Keratinocyte (primary cell): ENCODE measurements at regions not wholly inside any gene's neighbourhood (a gene's known extent, or its start where the extent isn't known, plus 50 kb on each side); places are given as distances from the start of the nearest gene placed in this dataset.

Experiments used
- DNase-seq: peaks from one replicate; pipeline ENCODE4 v3.0.0-alpha.2; 2011; ENCODE audit warnings: low read depth, missing footprints, low spot score
- FAIRE-seq: peaks from 2 replicates; lab custom pipeline; 2011; peaks lifted over from hg19 to GRCh38; lab: Jason Lieb, UNC
- H2AFZ ChIP-seq: 2 replicates; pipeline ENCODE4 v1.6.0; 2012; ENCODE audit warnings: low read length, control low read depth, inconsistent platforms; ENCODE audit not compliant: control insufficient read depth
- H3K27ac ChIP-seq: 2 replicates; pipeline ENCODE4 v1.5.1; 2011; ENCODE audit warnings: low read length; ENCODE audit not compliant: control insufficient read depth, insufficient read depth
- H3K27me3 ChIP-seq: 3 replicates; pipeline ENCODE4 v1.6.0; 2011; ENCODE audit warnings: low read length; ENCODE audit not compliant: control insufficient read depth, insufficient read depth; ENCODE audit errors: extremely low read depth
- H3K36me3 ChIP-seq, 2 experiments: 2 replicates in 1 of 2; 3 replicates in 1 of 2; pipeline ENCODE4 v1.5.1; 2011; ENCODE audit warnings: low read length in 2 of 2, mild to moderate bottlenecking in 1 of 2; ENCODE audit not compliant: control insufficient read depth in 2 of 2, insufficient read depth in 2 of 2; ENCODE audit errors: extremely low read depth in 1 of 2
- H3K4me1 ChIP-seq: 3 replicates; pipeline ENCODE4 v1.5.1; 2011; ENCODE audit warnings: low read length; ENCODE audit not compliant: control insufficient read depth, insufficient read depth; ENCODE audit errors: extremely low read depth
- H3K4me2 ChIP-seq: 3 replicates; pipeline ENCODE4 v1.6.0; 2011; ENCODE audit warnings: low read depth, low read length; ENCODE audit not compliant: control insufficient read depth, insufficient read depth; ENCODE audit errors: extremely low read depth
- H3K4me3 ChIP-seq, 3 experiments: fragments of 200-600 bp in 1 of 3; sonication (generic) in 1 of 3; 2 replicates in 2 of 3; 3 replicates in 1 of 3; pipeline ENCODE4 v1.5.1; 2011 to 2016; ENCODE audit warnings: low read length in 3 of 3, mild to moderate bottlenecking in 3 of 3, control low read depth in 2 of 3, inconsistent platforms in 1 of 3, low read depth in 1 of 3, mixed read lengths in 1 of 3, mixed run types in 1 of 3, moderate library complexity in 1 of 3; ENCODE audit not compliant: control insufficient read depth in 2 of 3, insufficient read depth in 2 of 3; ENCODE audit errors: extremely low read depth in 1 of 3
- H3K79me2 ChIP-seq: 2 replicates; pipeline ENCODE4 v1.6.0; 2012; ENCODE audit warnings: low read length; ENCODE audit not compliant: control insufficient read depth, insufficient read depth
- H3K9ac ChIP-seq: 3 replicates; pipeline ENCODE4 v1.6.0; 2011; ENCODE audit warnings: low read length; ENCODE audit not compliant: control insufficient read depth, insufficient read depth; ENCODE audit errors: extremely low read depth
- H3K9me1 ChIP-seq: 3 replicates; pipeline ENCODE4 v1.6.0; 2011; ENCODE audit warnings: low read length; ENCODE audit not compliant: control insufficient read depth, insufficient read depth; ENCODE audit errors: extremely low read depth
- H3K9me3 ChIP-seq: 2 replicates; pipeline ENCODE4 v1.5.1; 2012; ENCODE audit warnings: low read depth, low read length; ENCODE audit not compliant: control insufficient read depth
- H4K20me1 ChIP-seq: 3 replicates; pipeline ENCODE4 v1.6.0; 2011; ENCODE audit warnings: low read length; ENCODE audit not compliant: control insufficient read depth, insufficient read depth; ENCODE audit errors: extremely low read depth
- EZH2 ChIP-seq: IDR thresholded peaks from one replicate; pipeline ENCODE4 v1.6.1; 2012; ENCODE audit warnings: inconsistent platforms, mild to moderate bottlenecking, low read length, moderate library complexity
- dilution Hi-C: fragments of 300-500 bp; cut with MboI; formaldehyde crosslinking; loops from one replicate; pipeline ENCODE4 v1.7.0; 2020; ENCODE audit warnings: low sequenced_read_pairs; ENCODE audit not compliant: extremely low pct_ligation_motif_present
- TF ChIP-seq, protein P1 (sequence below), 3 experiments: IDR thresholded peaks in 1 of 3; conservative IDR thresholded peaks in 1 of 3; optimal IDR thresholded peaks in 1 of 3; 2 replicates in 2 of 3; 3 replicates in 1 of 3; pipeline versions ENCODE3 to v1.5.1; 2011; ENCODE audit warnings: low read length in 3 of 3, mild to moderate bottlenecking in 3 of 3, moderate library complexity in 2 of 3, control low read depth in 1 of 3, inconsistent platforms in 1 of 3; ENCODE audit not compliant: insufficient read depth in 2 of 3; ENCODE audit errors: extremely low read depth in 1 of 3

DNA sequence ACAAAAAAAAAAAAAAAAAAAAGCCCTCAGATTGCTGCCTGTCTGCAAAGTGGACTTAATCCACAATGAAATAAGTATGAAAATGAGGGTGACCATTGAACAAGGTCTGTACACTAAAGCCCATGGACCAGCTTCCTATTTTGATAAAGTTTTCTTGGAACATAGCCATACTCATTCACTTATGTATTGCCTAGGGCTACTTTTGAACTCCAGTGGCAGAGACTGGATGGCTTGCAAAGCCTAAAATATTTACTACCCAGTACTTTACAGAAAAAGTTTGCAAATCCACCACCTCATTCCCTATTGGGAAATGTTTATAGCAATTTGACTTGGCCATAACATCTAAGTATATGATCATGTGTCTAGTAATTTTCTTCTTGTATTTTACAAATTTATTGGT, 481.7 kb downstream of the NAF1 start:
- H3K9me3 ChIP-seq, result no peaks in the 10 kb centered on the region
- H3K4me3 ChIP-seq, result no peak overlapping the region
- H3K27me3 ChIP-seq, result no peaks in the 10 kb centered on the region
- no peaks in the 10 kb centered on the region for H3K36me3 ChIP-seq
- no peak overlapping the region for H3K9ac ChIP-seq
- TF ChIP-seq EZH2, result no peak
- TF ChIP-seq, protein P1, sequence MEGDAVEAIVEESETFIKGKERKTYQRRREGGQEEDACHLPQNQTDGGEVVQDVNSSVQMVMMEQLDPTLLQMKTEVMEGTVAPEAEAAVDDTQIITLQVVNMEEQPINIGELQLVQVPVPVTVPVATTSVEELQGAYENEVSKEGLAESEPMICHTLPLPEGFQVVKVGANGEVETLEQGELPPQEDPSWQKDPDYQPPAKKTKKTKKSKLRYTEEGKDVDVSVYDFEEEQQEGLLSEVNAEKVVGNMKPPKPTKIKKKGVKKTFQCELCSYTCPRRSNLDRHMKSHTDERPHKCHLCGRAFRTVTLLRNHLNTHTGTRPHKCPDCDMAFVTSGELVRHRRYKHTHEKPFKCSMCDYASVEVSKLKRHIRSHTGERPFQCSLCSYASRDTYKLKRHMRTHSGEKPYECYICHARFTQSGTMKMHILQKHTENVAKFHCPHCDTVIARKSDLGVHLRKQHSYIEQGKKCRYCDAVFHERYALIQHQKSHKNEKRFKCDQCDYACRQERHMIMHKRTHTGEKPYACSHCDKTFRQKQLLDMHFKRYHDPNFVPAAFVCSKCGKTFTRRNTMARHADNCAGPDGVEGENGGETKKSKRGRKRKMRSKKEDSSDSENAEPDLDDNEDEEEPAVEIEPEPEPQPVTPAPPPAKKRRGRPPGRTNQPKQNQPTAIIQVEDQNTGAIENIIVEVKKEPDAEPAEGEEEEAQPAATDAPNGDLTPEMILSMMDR (optimal IDR thresholded peaks at IDR 0.05 in 1 of 3, IDR thresholded peaks at IDR 0.05 in 1 of 3, conservative IDR thresholded peaks at IDR 0.05 in 1 of 3; ENCODE audit: extremely low read depth in 1 of 3, insufficient read depth in 2 of 3, low read length in 3 of 3), result no peak
- FAIRE-seq (no peak), DNase-seq (no peak)
- no peak overlapping the region for H3K4me2 ChIP-seq
- H3K79me2 ChIP-seq, result no peaks in the 10 kb centered on the region
- no peak overlapping the region for H2AFZ ChIP-seq
- no peaks in the 10 kb centered on the region for H3K9me1 ChIP-seq
- H3K4me1 ChIP-seq, result no peaks in the 10 kb centered on the region
- dilution Hi-C loops, result no loop called here
- no peaks in the 10 kb centered on the region for H4K20me1 ChIP-seq
- H3K27ac ChIP-seq, result no peak overlapping the region

DNA sequence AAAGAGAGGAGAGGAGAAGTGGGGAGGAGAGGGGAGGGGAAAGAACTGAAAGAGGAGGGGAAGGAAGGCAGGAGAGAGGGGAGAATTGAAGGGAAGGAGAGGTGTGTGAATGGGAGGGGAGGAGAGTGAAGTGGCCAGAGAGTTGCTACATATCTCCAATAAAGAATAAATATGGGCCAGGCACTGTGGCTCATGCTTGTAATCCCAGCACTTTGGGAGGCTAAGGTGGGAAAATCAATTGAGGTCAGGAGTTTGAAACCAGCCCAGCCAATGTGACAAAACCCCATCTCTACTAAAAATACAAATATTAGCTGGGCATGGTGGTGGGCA, 482.4 kb downstream of the NAF1 start:
- H3K9ac ChIP-seq, result no peak overlapping the region
- no peaks in the 10 kb centered on the region for H4K20me1 ChIP-seq
- no peak overlapping the region for H3K27ac ChIP-seq
- no peaks in the 10 kb centered on the region for H3K9me1 ChIP-seq
- no peaks in the 10 kb centered on the region for H3K36me3 ChIP-seq
- TF ChIP-seq, protein P1 (optimal IDR thresholded peaks at IDR 0.05 in 1 of 3, IDR thresholded peaks at IDR 0.05 in 1 of 3, conservative IDR thresholded peaks at IDR 0.05 in 1 of 3; ENCODE audit: extremely low read depth in 1 of 3, insufficient read depth in 2 of 3, low read length in 3 of 3), result no peak
- no peak for TF ChIP-seq EZH2
- H2AFZ ChIP-seq, result no peak overlapping the region
- DNase-seq (no peak), FAIRE-seq (no peak)
- no peak overlapping the region for H3K4me2 ChIP-seq
- H3K9me3 ChIP-seq, result no peaks in the 10 kb centered on the region
- H3K27me3 ChIP-seq, result no peaks in the 10 kb centered on the region
- no peak overlapping the region for H3K4me3 ChIP-seq
- H3K4me1 ChIP-seq, result no peaks in the 10 kb centered on the region
- dilution Hi-C loops, result no loop called here
- H3K79me2 ChIP-seq, result no peaks in the 10 kb centered on the region
